ENCODE measurements at regions not wholly inside any gene's neighbourhood (a gene's known extent, or its start where the extent isn't known, plus 50 kb on each side); places are given as distances from the start of the nearest gene placed in this dataset.
"Not testable (repeated sequence)": the region's sequence is repeated elsewhere in the genome, so short reads cannot be mapped to it uniquely, and the experiment has no call there.

- in situ Hi-C loops (cut with HindIII; ENCODE audit: low sequenced_read_pairs) = no loop called here
Observed at GRCh38 chr10:113484487-113484886, 68.4 kb upstream of the HABP2 start.

- in situ Hi-C loops (cut with HindIII; ENCODE audit: low sequenced_read_pairs) = no loop called here
Observed at GRCh38 chr10:113485736-113486135, 67.1 kb upstream of the HABP2 start.

DNA sequence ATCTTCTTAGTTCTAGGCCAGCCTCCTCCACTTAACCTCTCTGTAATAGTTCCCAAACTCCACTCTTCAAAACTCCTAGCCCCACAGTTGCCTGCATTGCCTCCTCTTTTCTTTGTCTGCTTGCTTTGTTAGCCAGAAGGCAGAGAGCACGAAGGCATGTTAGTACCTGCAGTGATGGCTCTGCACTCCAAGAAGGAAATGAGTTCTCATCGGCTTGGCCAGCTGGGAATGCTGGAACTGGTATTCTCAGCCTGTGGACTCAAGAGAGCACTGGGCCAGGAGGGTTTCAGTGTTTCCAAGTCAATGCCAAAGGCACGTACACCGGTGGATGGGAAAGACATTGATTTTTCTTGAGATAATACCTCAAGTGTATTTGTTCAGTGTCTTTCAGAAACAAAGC lies 66.3 kb upstream of the HABP2 start:
- in situ Hi-C loops (cut with HindIII; ENCODE audit: low sequenced_read_pairs) = no loop called here

DNA sequence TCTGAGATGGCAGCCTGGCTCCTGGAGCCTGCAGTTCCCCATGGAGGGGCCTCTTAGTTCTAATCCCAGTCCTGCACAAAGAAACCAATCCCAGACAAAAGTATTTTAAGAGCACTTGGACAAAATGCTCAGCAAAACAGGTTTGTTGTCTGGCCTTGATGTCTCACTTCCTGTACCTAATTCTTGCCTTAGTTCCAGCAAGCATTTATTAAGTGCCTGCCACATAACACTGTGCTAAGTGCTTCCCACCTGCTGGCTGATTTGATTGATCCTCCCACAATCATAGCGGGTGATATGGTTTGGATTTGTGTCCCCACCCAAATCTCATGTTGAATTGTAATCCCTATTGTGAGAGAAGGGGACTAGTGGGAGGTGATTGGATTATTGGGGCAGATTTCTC lies 65.7 kb upstream of the HABP2 start:
- in situ Hi-C loops (cut with HindIII; ENCODE audit: low sequenced_read_pairs) = no loop called here

GRCh38 chr10:113488186-113488585 lies 64.7 kb upstream of the HABP2 start:
- in situ Hi-C loops (cut with HindIII; ENCODE audit: low sequenced_read_pairs) = no loop called here

DNA sequence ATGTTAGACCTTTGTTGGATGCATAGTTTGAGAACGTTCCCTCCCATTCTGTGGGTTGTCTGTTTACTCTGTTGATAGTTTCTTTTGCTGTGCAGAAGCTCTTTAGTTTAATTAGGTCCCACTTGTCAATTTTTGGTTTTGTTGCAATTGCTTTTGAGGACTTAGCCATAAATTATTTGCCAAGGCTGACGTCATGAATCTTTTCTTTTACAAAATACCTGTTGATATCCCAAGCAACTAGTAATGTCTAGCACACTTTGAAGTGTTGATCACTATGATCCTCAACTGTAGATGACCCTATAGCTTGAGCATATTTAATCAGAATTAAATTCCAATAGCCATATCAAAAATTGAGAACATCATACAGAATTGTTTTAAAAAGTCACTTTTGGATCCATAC lies 63.3 kb upstream of the HABP2 start:
- in situ Hi-C loops (cut with HindIII; ENCODE audit: low sequenced_read_pairs) = not testable (repeated sequence)

DNA sequence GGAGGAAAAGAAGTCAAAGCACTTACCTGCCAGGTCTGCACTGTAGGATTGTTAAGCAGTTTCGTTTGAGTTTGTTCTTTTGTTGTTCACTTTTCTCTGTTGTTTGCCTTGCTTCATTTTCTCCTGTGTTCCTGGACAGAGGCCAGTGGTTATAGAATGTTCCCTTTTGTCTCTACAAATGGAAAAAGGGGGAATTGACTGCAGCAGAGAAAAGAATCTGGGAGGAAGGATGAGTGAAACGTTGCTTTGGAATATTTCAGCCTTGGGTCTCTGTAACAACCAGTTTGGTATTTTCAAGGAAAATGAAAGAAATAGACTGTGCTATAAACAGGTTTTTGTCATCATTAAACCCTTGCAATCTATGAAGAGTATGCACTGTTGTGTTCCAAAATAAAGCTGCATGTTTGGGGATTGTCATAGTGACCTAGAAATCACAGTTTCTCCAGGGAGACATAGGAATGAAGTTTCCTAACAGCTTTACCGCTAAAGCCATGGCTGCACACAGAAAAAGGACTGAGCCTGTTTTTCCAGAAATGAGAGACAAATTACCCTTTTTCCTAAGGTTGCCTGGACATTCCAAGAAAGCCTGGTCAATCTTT lies 60.8 kb upstream of the HABP2 start:
- in situ Hi-C loops (cut with HindIII; ENCODE audit: low sequenced_read_pairs) = no loop called here

DNA sequence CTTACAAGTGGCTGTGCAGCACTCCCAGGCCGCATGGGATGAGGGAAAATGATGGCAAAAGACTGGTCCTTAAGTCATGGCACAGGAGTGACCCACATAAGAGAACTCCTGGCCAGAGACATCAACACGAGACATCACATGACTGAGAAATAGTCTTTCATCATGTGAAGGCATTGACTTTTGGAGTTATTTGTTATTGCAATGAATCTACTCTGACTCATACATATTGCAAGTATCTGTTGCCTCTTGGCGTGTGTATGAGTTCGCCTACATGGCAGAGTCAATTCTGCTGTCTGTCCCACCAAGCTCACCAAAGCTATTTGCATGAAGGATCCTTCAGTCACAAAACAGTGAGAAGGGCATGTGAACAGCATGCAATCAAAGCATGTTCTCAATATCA lies 59.7 kb upstream of the HABP2 start:
- in situ Hi-C loops (cut with HindIII; ENCODE audit: low sequenced_read_pairs) = no loop called here

DNA sequence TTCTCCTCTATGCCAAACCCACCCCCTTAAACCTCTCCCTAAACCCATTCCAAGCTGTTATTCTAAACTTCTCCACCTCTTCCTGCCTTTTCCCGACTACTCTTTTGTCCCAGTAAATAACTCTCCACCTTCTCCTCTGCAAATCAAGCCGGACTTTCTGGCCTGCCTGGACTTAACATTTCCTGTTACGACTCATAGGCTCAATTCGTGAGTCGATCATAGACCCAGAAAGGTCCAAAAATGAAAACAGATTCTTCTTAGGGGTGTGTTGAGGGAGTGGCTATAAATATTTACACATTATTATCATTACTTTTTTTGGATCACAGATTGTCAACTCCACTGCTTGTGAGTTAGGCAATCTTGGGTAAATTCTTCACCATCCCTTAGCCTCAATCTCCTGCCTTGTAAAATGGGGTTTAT lies 59.0 kb upstream of the HABP2 start:
- in situ Hi-C loops (cut with HindIII; ENCODE audit: low sequenced_read_pairs) = no loop called here

- in situ Hi-C loops (cut with HindIII; ENCODE audit: low sequenced_read_pairs) = no loop called here
Observed at GRCh38 chr10:113494761-113495160, 58.1 kb upstream of the HABP2 start.

GRCh38 chr10:113495553-113495952 lies 57.3 kb upstream of the HABP2 start:
- in situ Hi-C loops (cut with HindIII; ENCODE audit: low sequenced_read_pairs) = no loop called here

DNA sequence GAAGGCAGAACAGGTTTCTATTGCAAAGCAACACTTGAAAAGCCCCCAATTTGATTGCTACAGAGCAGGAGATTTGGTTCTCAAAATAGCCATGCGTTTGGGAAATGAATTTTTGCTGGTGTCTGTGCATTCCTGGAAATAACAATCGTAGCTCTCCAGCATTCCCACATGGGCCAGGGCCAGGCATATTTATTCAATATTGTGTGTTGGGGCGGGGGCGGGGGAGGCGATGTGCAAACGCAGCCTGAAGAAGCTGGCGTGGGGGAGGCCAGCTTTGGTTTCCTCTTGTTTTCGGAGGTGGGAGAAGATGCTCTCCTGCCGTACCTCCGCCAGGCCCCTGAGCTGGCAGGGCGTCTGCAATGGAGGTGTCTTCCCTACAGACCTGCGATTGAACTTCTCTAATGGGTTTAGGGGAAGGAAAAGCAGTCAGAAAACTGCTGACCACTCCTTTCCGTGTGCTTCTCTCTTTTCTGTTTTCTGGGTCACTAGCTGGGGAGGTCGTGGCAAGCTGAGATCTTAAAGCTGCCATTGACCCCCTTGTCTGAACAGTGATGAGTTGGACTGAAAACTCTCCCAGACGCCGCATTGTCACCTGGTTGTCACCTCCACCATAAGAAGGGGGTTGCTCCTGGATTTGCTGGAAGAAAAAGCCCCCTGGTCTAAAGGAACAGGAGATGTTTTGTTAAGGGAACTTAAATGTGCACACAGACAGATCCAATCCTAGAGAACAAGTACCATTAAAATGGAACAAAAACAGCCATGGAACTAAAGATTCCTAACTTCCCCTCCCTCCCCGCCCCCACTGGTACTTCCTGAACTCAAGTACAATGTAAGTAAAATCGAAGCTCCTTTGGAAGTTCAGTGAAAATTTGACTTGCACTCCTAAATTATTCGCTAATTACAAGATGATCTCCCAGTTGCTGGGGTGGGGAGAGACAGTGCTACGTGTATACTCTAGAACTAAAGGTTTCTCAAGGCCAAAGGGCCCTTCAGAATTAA lies 56.4 kb upstream of the HABP2 start:
- in situ Hi-C loops (cut with HindIII; ENCODE audit: low sequenced_read_pairs) = no loop called here

DNA sequence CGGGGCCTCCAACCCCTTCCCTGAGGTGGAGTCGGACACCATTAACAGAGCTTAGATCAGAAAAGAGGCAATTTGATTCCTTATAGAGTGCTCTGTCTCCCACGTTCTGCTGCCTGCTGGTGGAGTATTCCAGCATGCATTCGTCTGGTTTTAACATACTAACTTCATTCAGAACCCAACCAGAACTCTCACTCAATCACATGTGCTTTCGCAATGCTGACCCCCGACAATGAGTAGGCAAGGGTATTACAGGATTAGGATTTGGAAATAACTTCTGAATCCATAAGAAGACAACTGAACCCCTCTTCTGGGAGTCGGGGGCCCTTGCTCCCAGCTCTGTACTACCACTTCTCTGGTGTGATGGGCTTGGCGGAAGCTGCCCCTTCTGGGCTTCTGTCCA lies 55.7 kb upstream of the HABP2 start:
- in situ Hi-C loops (cut with HindIII; ENCODE audit: low sequenced_read_pairs) = no loop called here

DNA sequence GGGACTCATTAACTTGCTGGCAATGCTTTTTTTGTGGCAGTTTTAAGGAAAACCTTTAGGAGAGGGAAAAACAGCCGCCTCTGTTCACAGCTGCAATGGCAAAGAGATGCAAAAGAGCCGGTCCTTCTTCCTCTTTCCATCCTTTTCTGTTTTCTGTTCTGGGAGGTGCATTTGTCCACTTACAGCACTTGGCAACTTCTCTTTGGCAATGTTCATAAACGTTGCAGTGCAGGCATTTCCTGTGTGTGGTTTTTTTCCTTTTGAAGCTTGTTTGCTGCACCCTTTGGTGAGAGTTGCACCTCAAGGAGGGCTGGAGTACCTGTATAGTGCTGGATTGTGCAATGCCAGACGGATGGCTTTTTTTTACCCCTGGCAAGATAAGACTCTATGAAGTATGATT lies 53.9 kb upstream of the HABP2 start:
- in situ Hi-C loops (cut with HindIII; ENCODE audit: low sequenced_read_pairs) = no loop called here

DNA sequence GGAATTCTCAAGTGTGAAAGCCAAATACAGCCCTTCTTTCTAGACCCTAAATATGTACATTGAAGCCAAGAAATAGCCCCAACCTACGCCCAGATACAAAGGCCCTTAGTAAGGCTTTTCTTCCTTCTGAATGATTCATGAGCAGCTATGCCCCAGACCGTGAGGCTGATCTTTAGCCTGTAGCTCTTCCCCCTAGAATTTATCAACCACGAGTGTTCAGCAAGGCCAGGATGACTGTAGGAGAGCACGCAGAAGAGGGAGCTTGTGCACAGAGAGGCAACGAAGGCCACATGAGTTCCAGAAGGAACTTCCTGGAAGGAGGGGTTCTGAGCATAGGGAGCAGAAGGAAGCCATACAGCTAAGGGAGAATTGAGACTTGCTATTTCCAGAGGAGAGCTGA lies 53.0 kb upstream of the HABP2 start:
- in situ Hi-C loops (cut with HindIII; ENCODE audit: low sequenced_read_pairs) = no loop called here

DNA sequence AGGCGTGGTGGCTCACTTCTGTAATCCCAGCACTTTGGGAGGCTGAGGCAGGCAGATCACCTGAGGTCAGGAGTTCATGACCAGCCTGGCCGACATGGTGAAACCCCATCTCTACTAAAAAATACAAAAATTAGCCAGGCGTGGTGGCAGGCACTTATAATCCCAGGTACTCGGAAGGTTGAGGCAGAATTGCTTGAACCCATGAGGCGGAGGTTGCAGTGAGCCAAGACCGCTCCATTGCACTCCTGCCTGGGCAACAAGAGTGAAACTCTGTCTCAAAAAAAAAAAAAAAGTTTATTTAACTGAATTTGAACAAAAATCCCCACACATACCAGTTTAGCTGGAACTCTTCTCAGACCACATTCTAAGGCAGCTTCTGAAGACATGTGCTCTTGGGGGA lies 51.8 kb upstream of the HABP2 start:
- in situ Hi-C loops (cut with HindIII; ENCODE audit: low sequenced_read_pairs) = not testable (repeated sequence)

Measured in DLD1 (cell line).